Pulmonary artery endothelial cell (primary cell): ENCODE measurements at regions not wholly inside any gene's neighbourhood (a gene's known extent, or its start where the extent isn't known, plus 50 kb on each side); places are given as distances from the start of the nearest gene placed in this dataset.

Source experiments
- DNase-seq: peaks from one replicate; pipeline ENCODE4 v3.0.0-alpha.2; 2011; ENCODE audit warnings: low read depth, low spot score

GRCh38 chr2:180159921-180160320 is 152.8 kb upstream of the CWC22 start:
- DNase-seq = no peak

GRCh38 chr2:180158961-180159360 is 151.9 kb upstream of the CWC22 start:
- DNase-seq = no peak

- no peak for DNase-seq
Observed at GRCh38 chr2:180156651-180157050, 149.6 kb upstream of the CWC22 start.

DNA sequence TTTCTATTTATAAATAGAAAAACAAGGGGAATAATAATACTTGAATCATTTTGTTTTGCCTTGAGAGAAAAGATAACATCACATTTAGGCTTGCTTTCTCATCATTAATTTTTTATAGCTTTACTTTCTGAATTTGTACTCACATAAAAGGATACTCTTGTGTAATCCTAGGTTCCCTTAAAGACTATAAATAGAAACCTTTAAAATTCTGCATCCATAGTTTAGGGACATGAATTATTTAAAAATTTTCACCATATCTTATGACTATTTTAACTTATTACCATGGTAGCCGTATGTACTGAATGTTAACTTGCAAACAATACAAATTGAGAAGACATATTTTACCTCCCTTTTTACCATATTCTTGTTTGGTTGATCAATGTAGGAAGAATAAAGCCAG is 143.5 kb upstream of the CWC22 start:
- DNase-seq = no peak

GRCh38 chr2:180146541-180146940 is 139.4 kb upstream of the CWC22 start:
- no peak for DNase-seq

DNA sequence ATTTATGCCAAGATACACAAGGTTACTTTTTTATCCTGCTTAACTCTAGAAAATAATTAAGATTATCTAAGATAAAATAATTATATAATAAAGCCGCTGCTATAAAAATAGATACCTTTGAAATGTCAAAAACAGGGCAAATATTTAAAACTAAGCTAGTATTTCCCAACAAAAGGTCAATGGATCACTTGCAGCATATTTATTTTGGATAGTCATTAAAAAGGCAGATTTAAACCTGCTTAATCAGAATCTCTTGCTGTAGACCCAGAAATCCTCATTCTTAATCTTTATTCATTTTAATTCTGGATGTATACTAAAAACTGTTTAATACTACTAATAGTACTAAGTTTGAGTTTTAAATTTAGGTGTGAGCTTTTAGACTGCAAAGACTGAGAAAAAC is 139.0 kb upstream of the CWC22 start:
- no peak for DNase-seq

GRCh38 chr2:180145163-180145562 is 138.1 kb upstream of the CWC22 start:
- DNase-seq = no peak

DNA sequence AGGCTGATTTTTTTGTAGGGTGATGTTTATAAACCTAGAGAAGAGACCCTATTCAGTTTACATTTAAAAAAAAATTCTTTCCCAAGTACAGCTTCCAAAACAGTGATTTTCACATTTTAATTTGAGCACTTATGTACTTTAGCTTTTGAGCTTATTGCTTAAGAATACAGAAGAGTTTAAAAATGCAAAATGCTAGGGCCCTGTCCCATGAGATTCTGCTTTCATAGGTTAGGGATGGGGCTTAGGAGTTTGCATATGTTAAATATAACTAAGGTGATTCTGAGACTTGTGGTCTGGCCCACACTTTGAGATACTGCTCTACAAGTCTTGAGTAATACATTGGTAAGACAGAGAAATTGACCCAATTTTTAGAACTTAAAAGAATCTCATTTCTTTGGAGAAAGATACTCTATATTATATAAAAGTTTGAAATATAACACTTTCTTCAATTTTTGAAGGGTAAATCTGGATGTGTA is 137.3 kb upstream of the CWC22 start:
- DNase-seq = no peak

GRCh38 chr2:180143633-180144337 is 136.7 kb upstream of the CWC22 start:
- no peak for DNase-seq

DNA sequence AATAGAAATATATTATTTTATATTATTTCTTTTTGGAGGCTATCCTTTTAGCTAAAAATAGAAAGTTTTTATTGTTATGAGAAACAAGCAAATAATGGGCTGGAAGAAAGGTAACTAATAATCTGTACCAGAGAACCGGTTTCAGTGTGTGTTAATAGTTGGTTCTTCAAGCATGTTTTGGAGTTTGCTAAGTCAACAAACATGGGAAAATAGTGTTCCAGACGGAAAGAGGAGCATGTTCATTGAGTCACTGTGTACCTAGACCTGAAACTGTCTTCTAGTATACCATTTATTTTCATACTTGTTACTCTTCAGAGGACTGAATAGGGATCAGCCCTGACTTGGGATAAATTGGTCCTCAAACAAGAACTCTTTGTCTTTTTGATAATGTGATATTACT is 134.5 kb upstream of the CWC22 start:
- DNase-seq = no peak

- no peak for DNase-seq
Observed at GRCh38 chr2:180133736-180134135, 126.6 kb upstream of the CWC22 start.

DNA sequence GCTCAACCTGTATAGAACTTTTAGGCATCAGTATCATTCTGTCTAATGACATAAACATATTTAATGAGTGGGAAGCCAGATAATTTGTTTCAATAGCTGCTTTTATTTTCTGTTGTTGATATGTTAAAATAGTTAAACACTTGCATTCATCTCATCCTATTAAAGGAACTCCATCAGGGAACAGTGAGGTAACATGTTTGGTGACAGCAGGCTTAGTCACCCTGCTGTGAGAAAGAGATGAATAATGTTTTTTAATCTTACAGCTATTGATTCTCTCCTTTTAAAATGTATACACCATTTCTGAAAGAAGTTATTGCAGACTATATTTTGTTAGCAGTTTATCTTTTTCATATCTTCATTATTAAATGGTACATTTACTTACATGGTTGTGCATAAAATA is 123.3 kb upstream of the CWC22 start:
- DNase-seq = no peak

DNA sequence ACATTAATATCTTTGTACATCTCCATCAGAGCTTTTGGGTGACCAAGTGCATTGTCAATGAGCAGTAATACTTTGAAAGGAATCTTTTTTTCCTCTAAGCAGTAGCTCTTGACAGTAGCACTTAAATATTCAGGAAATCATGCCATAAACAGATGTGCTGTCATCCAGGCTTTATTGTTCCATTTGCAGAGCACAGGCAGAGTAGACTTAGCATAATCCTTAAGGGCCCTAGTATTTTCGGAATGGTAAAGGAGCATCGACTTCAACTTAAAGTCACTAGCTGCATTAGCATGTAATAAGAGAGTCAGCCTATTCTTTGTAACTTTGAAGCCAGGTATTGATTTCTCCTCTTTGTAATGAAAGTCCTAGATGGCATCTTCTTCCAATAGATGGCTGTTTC is 121.8 kb upstream of the CWC22 start:
- DNase-seq = no peak

DNA sequence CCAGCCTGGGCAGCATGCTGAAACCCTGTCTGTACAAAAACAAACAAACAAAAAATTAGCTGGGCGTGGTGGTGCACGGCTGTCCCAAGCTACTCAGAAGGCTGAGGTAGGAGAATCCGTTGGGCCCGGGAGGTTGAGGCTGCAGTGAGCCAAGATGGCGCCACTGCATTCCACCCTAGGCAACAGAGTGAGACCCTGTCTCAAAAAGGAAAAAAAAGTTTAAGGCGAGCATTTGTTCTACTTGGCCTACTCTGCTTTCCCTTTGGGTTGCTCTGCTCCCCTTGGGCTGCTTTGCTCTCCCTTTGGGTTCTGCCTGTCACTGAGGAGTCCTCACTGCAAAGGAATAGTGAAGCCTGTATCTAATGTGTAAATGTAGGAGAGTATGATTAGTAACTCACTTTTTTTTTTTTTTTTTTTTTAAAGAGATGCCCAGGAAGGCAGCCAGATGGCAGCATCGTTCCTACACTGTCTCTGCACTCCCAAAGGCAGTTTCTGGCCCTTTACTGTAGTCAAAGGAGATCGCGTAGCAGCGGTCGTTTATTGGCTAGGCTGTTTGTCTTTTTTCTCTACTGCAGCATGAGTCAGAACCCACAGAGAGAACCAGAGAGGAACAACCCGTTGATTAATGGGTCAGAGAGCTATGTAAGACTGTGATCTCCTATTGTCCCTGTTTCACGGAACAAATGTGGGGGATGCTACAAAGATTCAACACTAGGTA is 118.3 kb upstream of the CWC22 start:
- peak; percentile 51 for DNase-seq

DNA sequence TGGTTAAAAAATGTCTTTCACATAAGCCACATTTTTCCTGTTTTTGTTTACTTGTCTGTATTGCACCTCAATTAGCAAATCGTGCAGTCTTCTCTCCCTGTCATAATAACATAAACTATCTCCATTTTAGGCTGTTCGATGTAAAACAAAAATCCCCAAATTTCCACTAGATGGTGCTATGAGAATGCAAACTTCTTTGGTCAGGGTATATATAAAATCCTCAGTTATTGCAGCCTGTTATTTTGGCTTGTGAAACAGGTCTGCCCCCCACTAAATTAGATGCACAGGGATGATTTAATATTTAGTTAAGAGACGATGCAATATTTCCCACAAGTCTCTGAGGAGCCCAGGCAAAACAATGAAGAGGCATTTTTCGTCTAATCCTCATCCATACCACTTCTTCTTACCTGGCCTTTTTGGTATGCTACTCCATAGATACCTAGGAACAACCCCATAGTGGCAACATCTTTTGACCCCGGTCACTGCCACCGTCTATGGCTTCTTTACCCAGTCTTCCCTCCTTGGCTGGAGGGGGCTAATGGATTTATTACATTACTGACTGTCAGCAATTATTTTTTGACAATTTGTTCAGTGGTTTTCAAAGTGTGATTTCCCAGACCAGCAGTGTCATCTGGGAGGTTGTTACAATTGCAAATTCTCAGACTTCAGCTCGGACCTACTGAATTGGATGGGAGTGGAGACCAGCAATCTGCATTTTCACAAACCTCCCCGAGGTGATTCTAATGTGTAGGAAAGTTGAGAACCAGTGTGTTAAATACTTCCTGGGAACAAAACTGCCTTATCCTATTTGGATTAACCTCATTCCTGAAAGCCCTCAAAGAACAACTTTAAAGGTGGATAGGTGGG is 117.4 kb upstream of the CWC22 start:
- peak; percentile 5 for DNase-seq

GRCh38 chr2:180122874-180123273 is 115.8 kb upstream of the CWC22 start:
- DNase-seq = no peak

DNA sequence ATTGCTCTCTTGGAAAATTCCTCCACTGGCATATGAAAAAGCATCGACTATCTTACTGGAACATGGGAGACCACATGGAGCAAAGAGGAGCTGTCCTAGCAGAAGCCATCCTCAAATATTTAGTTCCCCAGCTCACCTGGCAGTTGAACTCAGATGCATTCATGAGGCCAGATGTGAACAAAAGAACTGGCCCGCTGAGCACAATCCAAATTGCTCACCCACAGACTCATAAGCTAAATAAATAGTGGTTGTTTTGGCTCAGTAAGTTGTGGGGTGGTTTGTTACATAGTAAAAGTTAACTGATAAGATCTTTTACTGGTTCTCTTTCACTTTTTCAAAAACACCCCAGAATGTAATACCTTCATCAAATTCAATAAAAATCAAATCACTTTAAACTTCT is 108.6 kb upstream of the CWC22 start:
- DNase-seq = no peak

- DNase-seq = no peak
Observed at GRCh38 chr2:180115269-180115668, 108.2 kb upstream of the CWC22 start.

- no peak for DNase-seq
Observed at GRCh38 chr2:180111901-180112300, 104.8 kb upstream of the CWC22 start.

DNA sequence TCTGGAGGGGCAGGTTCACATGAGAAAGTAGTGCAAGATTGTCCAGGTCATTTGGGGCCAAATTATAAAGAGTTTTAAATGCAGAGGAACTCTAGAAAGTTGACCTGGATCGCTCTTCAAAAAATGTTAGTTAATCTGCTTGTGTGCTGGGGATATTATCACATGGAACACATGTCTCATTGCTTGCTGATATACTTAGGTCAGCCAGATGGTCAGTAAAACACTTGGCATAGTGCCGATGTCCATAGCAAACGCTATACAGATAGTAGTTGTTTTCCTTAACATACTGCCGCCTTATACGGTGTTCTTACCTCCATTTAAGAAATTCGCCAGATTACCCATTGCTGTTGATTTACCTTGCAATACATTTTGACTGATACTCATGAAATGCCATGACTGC is 103.4 kb upstream of the CWC22 start:
- DNase-seq = no peak

DNA sequence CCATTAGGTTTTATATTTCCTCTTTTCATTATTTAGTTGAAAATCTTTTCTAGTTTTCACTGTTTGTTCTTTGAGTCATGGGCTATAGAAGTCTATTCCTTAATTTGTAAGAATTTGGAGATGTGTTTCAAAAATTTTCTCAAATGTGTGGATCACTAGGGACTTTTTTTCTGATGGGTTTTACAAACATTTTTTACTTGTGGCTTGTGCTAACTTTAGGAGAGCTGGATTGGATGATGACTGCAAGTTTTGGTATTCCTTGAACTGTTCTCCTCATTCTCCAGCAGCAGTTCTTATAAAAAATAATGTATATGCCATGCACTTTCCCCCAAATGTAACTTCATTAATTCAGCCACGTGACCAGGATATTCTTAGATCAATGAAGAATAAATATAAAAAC is 94.7 kb upstream of the CWC22 start:
- DNase-seq = no peak

- no peak for DNase-seq
Observed at GRCh38 chr2:180099308-180099707, 92.2 kb upstream of the CWC22 start.
